ENCODE measurements at regions not wholly inside any gene's neighbourhood (a gene's known extent, or its start where the extent isn't known, plus 50 kb on each side); places are given as distances from the start of the nearest gene placed in this dataset.
"Not testable (repeated sequence)": the region's sequence is repeated elsewhere in the genome, so short reads cannot be mapped to it uniquely, and the experiment has no call there.

- DNase-seq = no peak
These were observed 749.5 kb upstream of the SLC39A10 start for GRCh38 chr2:194907569-194907968.

- DNase-seq = no peak
These were observed 760.2 kb upstream of the SLC39A10 start for GRCh38 chr2:194896871-194897270.

DNA sequence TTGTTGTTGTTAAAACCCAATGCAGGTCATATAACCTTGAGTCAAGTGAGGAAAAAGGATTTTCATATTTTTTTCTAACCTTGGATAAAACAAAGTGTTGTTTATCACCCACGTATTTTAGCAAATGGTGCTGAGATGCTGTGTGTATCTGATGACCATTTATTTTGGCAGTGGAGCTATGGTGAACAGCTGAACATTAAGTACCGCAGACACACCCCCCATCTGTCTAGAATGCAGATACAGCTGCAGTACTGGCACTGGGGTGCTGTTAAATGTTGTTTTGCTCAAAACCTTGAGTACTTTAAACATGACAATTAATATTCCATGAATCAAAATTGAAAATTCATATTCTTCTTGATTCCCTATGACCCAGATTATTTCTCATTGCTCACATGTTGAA lies 773.3 kb upstream of the SLC39A10 start:
- no peak for DNase-seq

- no peak for DNase-seq
These were observed 786.0 kb upstream of the SLC39A10 start for GRCh38 chr2:194870974-194871535.

DNA sequence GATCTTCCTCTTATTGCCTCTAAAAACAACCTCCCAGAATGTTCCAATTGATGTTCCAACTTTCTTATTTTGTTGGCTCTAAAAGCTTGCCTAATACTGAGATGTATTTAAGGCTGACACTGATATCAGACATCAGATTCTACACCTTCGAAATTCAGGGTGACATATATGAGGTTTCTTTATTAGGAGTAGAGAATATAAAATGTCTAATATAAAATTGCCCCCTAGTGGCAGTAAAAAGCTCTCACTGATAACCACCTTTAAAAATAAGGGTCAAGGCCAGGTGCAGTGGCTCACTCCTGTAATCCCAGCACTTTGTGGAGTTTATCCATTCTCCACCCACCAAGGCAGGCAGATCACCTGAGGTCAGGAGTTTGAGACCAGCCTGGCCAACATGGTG lies 789.7 kb upstream of the SLC39A10 start:
- no peak for DNase-seq

- DNase-seq = no peak
These were observed 802.1 kb upstream of the SLC39A10 start for GRCh38 chr2:194854941-194855340.

GRCh38 chr2:194842871-194843270 lies 814.2 kb upstream of the SLC39A10 start:
- DNase-seq = no peak

DNA sequence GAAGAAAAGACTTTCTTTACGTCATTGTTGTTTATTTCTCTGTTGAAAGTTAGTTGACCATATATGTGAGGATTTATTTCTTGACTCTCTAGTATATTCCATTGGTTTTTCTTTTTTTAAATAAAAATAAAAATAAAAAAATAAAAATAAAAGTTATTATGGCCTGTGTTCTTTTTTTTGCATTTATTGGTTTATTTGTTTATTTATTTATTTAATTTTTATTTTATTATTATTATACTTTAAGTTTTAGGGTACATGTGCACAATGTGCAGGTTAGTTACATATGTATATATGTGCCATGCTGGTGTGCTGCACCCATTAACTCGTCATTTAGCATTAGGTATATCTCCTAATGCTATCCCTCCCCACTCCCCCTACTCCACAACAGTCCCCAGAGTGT lies 822.7 kb upstream of the SLC39A10 start:
- not testable (repeated sequence) for DNase-seq

DNA sequence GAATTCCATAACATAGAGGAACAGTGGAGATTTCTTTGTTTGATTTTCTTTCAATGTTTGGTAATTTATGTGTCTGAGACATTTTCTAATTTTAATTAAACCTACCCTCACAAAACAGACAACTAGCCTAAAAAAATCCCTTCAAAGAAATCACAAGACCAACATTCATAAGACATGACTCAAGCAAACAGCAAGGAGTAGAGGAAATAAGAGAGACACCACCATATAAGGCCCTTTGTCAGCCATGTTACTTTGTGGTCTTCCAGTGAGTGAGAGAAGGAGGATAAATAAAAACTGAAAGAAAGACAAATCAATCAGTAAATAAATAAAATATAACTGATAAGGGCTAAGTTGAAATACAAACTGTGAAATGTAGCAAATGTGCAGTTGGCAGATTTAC lies 830.8 kb upstream of the SLC39A10 start:
- no peak for DNase-seq

GRCh38 chr2:194824450-194824849 lies 832.6 kb upstream of the SLC39A10 start:
- DNase-seq = no peak

GRCh38 chr2:194822657-194823056 lies 834.4 kb upstream of the SLC39A10 start:
- no peak for DNase-seq

DNA sequence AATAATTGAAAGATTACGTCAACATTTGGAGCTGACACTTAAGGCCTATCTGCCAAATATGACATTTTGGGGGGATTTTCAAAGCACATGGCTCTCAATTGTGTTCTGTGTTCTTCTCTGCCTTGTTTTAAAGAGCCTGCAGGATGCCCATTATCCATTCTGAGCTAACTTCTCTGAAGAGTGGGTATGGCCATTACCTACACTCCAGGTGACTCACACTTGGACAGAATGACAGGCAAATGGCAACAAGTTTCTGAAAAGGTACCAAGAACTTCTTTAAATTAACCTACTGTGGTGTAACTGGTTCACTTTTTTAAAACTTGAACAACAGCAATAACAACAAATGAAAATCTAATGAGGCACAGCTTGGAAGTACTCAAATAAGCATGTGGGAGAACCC lies 834.9 kb upstream of the SLC39A10 start:
- no peak for DNase-seq

DNA sequence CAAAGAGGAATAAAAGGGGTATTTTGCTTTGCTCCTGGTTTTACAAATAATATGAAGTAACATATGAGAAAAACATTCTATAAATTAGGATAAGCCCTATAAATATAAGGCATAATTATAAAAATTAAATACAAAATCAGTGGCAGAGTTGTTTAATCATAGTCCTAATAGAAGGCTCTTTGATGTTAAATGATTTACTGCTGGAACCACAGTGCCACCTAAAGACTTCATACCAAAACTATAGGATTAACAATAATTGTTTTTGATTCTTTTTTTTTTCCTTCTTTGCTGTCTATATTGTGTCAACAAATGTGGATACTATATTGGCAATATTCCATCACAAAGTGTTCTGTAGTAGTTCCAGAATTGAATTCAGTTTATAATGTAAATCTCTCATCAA lies 837.7 kb upstream of the SLC39A10 start:
- no peak for DNase-seq

GRCh38 chr2:194815475-194815874 lies 841.6 kb upstream of the SLC39A10 start:
- no peak for DNase-seq

GRCh38 chr2:194802589-194802988 lies 854.4 kb upstream of the SLC39A10 start:
- no peak for DNase-seq

- DNase-seq = not testable (repeated sequence)
These were observed 870.0 kb upstream of the SLC39A10 start for GRCh38 chr2:194787071-194787470.

GRCh38 chr2:194771394-194771793 lies 885.6 kb upstream of the SLC39A10 start:
- DNase-seq = not testable (repeated sequence)

- no peak for DNase-seq
These were observed 888.0 kb upstream of the SLC39A10 start for GRCh38 chr2:194769030-194769429.

- DNase-seq = no peak
These were observed 891.3 kb upstream of the SLC39A10 start for GRCh38 chr2:194765723-194766122.

DNA sequence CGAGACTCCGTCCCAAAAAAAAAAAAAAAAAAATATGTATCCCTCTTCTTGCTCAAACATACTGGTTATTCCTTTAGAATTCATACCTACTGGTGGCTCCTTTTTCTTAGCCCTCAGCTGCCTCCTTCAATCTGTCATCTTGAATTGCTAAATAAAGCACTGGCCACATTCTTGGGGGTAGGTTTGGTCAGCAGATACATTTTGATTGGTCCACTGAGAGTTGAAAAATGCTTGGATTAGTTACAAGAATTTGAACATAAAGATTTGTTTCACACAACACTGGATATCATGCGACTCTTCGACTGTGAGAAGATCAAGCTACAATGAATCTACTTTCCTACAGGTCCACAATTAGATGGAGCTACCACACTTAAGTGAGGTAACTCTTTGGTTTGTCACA lies 906.1 kb upstream of the SLC39A10 start:
- DNase-seq = no peak

- DNase-seq = no peak
These were observed 911.4 kb upstream of the SLC39A10 start for GRCh38 chr2:194745557-194746146.

DNA sequence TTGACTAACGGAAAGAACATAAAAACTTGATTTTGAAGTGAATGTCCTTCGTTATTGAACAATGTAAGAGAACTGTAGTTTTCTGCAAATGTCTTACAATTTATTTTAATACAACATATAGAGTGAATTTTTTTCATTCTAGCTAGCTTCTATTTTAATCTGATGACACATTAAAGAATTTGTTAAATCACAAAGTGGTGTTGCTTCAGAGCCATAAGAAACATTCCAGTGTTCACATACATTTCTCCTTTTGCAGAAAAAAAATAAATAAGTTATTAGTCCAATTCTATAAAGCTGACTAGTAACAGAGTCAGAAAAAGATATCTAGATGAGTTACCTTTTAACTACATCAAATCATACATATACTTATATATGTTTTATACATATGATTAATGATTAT lies 914.3 kb upstream of the SLC39A10 start:
- DNase-seq = no peak

DNA sequence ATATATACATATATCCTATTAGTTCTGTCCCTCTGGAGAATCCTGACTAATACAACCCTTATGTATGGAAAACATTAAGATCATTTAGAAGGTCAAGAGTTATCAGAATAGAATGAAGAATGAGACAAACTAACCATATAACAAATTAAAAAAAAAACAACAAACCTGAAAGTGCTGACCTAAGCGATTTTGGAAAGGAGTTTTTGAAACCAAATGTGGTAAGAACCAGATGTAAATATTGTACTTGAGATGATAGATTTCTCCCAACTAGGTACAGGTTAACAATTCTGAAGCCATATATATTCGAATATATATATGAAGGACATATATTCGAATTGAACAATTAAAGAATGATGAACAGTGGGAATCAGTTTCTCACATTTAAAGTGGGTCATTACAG lies 917.8 kb upstream of the SLC39A10 start:
- DNase-seq = no peak

DNA sequence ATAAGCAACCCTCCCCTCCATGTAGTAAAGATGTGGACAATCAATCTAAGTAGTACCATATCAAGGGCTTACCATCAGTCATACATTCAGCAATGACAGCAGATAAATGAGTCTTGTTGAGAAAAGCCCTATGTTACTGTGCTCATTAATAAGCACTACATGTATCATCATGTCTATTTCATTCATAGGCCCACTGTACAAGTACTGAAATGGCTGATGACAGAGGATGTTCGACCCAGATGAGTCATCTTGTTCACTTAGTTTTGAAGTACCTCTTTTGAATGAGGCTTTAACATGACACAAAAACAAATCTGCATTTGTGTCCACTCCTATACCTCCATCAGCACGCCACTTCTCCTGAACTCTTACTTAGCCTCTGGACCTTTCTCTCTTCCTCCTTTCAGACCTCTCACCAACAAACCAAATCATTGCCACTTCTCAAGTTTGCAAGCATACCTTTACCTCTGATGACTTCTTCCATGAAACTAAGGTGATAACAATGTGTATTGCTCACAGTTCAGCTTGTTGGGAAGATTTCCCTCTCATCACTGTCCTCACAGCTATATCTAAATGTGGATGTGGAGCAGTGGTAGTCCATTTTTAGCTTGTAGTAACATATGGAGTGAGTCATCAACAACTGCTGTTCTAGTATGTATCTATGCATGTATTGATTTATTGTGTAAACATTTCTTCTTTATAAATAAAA lies 921.0 kb upstream of the SLC39A10 start:
- no peak for DNase-seq

DNA sequence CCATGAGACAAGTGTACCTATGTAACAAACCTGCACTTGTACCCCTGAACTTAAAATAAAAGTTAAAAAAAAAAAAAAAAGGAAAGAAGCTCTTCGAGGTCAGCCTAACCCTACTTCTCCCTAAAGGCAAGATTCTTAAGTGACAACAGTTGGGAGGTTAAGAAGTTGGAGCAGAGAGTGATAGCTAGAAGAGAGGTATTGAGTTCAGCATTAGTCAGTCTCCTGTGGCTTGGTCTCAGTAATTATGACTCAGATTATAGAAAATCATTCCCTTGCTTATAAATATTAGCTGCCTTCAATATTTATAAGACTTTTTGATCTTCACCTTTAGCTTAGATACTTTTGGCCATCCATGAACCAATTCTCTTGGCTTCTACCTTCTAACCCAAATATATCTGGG lies 926.8 kb upstream of the SLC39A10 start:
- no peak for DNase-seq
